NCI-H2171 (cell line): ENCODE measurements at regions not wholly inside any gene's neighbourhood (a gene's known extent, or its start where the extent isn't known, plus 50 kb on each side); places are given as distances from the start of the nearest gene placed in this dataset.

Experiments
- DNase-seq: peaks from one replicate; lab custom pipeline; 2025; lab: John Stamatoyannopoulos, UW

DNA sequence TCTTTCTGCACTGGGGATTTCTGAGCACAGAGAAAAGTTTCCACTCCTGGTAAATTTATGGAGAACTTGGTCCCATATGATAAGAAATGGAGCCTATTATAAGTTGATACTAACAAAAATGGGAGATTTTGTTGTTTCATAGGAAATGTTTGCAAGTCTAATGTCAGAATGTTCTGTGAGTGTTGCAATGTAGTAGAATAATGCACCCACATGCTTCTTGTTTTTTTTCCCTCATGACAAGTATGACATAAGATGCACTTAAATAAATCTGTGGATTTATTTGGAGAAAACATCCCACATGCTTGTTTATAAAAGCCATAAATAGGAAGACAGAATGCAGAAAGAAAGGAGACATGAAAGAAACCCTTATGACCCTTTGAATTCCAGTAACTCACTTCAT is 50.8 kb upstream of the KCNJ6 start:
- no peak for DNase-seq

DNA sequence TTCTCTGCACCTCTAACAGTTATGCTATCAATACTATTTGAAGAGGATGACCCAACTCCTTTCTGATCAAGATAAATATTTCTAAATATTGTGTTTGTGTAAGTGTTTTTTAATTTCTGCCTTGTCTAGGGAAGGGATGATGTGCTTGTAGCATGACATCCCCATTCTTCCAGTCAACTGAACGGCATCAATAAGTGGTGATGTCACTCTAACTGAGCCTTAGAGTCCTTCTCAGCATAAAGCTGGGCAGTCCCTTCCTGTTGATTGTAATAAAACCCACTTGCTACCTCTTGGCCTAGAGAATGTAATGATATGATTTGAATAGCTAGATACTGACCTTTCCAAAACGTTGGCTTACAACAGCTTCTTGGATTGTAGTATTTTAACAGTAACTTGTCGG is 52.5 kb upstream of the KCNJ6 start:
- no peak for DNase-seq

DNA sequence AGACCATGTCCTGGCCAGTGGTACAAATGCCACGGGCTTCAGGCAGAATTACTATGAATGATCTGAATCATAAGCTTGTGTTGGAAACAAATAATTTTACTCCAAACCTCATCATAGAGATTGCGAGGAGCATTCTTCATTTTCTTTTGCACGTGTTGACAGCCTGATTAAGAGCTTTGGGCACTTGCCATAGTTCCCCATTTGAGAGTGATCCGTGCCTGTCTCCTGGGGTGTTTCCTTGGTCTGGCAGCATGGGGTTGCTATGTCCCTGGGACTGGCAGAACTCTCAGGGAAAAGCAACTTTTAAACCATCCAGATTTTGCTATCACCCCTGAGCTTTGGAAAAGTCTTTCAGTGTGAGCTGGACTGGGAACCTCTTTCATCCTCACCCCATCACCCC is 54.3 kb upstream of the KCNJ6 start:
- no peak for DNase-seq

DNA sequence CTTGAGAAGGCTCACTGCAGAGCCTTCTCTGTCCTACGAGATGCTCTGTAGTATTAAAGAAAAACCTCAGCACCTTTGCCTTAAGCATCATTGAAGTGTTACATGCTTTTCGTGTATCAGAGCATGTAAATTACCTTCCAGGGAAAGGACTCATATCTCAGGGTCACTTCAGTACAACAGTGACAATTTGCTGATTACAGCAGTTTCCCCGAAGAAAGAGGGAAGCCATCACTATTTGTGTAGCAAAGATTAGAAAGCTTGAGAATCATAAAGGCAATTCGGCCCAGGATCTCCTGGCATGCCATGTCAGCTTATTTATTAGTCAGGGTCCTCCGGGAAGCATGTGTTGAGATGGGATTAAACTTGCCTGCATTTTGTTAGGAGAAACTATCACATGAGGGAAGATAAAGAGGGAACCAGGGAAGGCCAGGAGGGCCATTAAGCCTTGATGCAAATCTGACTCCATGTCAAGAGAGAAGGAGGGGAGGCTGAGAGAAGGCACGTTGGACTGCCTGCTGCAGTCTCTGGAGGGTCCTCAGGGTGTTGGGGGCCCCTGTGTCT is 55.2 kb upstream of the KCNJ6 start:
- DNase-seq: no peak

DNA sequence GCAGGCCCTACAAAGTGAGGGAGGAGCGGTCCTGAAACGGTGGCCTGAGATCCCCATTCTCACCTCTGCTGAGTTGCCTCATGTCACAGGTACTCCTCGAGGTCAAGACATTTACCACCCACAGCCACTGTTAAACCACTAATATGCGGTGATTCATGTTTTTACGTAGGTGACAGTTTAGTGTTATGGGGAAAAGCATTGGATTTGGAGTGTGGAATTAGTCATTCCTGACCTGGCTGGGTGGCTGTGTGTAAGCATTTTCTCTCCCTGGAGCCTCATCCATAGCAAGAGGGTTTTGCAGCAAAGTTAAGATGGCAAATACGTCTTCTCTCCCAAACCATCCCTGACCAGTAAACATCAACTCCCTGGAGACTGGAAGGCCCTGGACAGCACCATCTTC is 57.8 kb upstream of the KCNJ6 start:
- DNase-seq: no peak

DNA sequence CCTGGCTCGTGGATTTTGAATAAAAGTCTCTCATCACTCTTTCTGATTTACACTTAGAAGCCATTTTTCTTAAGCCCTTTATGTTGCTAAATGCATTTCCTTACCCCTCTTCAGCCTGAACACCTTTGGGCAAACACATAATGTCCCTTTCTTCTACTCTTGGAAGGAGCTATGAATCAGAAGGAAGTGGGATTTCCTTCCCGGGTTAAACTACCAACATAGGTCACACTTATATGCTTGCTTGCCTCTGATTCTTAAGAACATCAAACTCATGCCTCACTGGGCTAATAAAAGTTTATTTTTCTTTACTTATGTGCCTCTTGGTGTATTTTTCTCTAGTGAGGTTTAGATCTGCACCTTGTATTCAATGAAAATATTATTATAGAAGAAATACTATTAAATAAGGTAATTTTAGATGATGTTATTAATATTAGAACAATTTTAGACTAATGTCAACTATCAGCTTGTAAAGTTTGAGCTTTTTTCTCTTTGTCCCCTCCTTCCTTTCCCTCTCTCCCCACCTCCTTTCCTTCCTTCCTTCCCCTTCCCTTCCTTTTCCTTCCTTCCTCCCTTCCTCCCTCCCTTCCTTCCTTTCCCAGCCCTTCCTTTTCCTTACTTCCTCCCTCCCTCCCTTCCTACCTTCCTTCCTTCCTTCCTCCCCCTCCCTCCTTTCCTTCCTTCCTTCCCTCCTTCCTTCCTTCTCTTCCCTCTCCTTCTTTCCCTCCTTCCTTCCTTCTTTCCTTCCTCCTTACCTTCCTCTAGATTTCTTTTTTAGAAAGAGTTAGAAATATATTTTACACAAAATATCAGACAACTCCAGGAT is 66.5 kb upstream of the KCNJ6 start:
- no peak for DNase-seq

- no peak for DNase-seq
Measured at GRCh38 chr21:37983336-37984095, 67.3 kb upstream of the KCNJ6 start.

- no peak for DNase-seq
Measured at GRCh38 chr21:37984416-37984815, 68.2 kb upstream of the KCNJ6 start.

DNA sequence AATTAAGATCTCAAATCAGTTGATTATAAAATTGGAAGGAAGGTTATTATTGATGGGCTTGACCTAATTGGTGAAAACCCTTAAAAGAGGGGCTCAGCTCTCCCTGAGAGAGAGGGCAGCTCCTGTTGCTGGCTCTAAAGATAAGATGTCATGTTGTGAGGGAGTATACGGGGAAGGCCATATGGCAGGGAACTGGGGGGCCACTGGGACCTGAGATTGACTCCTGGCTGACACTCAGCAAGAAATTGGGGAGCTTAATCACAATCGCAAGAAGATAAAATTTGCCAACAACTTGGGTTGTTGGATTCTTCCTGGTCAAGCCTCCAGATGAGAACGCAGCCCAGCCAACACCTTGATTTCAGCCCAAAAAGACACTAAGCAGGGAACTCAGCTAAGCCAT is 69.7 kb upstream of the KCNJ6 start:
- DNase-seq: no peak

DNA sequence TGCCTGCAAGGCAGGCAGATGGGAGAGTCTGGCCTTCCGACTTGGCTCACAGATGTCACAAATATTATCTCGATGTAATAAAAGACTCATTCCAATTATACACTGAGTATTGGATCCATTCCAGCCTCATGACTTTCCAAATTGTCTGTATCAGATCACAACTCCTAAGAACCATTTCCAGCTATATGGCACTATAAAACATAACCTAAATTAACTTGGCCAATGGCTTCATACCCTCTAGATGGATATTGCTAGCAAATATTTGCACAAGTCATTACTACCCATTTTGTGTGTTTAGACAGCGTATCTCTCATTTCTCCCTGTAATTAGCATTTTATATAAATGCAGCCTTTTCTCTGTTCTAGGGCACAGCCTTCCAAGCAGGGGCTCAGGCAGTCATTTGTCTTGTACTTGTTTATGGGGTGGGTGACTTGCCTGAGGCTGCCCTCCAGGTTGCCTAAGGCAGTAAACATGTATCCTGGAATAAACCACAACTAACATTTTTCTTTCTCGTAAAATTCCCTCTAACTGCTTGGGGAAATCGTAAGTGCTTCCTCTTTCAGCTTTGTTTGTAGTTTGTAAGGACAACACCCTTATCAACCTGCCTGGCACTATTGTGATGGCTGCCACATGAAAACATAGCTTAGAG is 70.6 kb upstream of the KCNJ6 start:
- peak; percentile 75 for DNase-seq

DNA sequence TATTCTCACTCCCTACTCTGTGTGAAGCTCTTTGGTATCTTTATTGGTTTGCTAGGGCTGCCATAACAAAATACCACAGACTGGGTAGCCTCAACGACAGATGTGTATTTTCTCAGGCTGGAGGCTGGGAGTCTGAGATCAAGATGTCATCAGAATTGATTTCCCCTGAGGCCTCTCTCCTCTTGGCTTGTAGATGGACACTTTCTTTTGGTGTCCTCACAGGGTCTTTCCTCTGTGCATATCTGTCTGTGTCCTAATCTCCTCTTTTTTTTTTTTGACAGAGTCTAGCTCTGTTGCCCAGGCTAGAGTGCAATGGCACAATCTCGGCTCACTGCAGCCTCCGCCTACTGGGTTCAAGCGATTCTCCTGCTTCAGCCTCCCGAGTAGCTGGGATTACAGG is 71.4 kb upstream of the KCNJ6 start:
- peak; percentile 6 for DNase-seq

GRCh38 chr21:37993071-37993470 is 76.8 kb upstream of the KCNJ6 start:
- DNase-seq: no peak

DNA sequence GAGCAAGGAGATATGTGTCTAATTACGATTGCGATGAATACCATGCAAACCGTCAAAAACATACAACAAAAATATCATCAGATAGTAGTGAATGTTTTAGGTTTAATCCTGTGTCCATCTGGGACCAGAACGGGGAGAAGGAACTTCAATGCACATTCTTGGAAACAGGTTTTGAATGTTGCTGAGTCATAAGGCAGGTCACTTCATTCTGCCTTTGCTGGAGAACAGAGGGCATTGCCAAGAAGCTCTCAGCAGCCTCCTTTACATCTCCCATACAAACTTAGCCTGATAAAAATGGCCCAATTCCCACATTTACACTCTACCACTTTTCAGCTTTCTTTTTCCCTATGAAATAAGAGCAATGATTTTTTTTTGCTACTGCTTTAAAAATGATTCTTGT is 78.0 kb upstream of the KCNJ6 start:
- no peak for DNase-seq

DNA sequence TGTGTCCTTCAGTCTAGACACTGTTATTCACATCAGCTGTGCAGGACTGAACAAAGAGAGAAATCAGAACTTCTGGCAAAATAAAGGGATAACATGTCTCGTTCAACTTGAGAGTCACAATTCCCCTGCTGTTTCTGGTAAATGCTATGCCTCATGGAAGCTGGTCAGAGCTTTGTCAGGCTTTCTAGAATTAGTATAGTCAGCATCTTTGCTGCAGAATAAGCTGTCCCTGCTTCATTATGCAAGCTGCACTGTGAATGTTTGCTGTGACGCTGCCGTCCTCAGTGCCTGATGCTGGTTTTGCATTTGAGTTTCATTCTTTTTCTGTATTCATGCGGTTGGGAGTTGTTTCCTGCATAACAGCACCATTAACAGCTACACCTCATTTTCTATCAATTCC is 96.4 kb upstream of the KCNJ6 start:
- no peak for DNase-seq

DNA sequence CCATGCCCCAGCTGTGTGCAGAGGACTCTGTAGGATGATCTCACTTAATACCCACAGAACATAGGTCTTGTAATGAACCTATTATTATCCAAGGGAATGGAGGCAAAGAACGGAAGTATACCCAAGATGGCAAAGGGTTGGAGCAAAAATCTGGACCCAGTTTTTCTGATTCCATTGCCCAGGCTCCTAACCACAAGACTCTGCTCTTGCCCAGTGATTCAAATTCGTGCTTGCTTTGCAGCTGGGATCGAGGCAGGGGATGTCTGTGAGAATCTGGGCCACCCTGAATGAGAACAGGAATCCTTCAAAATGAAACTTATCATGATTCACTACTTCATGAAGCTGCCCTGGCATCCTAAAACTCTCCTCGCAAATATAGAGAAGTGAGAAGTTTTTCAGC is 97.5 kb upstream of the KCNJ6 start:
- DNase-seq: no peak

GRCh38 chr21:38014298-38014697 is 98.0 kb upstream of the KCNJ6 start:
- no peak for DNase-seq

DNA sequence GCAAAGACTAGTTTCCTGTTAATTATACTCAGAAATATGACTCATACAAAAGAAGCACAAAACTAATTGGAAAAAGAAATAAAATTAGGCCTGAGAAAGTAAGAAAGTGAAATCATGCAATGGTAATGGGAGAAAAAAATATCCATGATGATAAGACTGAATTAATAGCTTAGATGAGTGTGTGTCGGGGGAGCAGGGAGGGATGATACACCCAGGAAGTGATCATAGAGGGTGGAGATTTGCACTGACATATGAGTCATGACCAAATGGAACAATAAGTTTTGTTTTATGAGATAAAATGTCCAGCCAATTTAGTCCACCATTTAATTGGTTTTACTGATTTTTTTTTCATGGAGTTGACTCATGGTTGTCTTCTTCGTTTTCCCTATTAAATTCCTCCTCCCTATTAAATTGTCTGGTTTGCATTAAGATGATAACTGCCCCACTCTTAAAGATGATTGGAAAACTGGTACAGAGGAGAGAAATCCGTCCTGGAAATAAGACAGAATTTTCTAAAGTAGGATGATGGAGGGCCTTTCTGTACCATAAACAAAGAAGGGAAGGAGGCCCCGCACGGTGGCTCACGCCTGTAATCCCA is 111.7 kb upstream of the KCNJ6 start:
- no peak for DNase-seq

- DNase-seq: no peak
Measured at GRCh38 chr21:38032082-38032801, 116.0 kb upstream of the KCNJ6 start.

- no peak for DNase-seq
Measured at GRCh38 chr21:38036016-38036415, 119.8 kb upstream of the KCNJ6 start.

- no peak for DNase-seq
Measured at GRCh38 chr21:38037416-38037815, 121.2 kb upstream of the KCNJ6 start.

- DNase-seq: no peak
Measured at GRCh38 chr21:38039369-38039768, 123.1 kb upstream of the KCNJ6 start.

- DNase-seq: no peak
Measured at GRCh38 chr21:38039841-38040240, 123.6 kb upstream of the KCNJ6 start.
